Omental fat pad (tissue), 3 donors: ENCODE measurements at regions not wholly inside any gene's neighbourhood (a gene's known extent, or its start where the extent isn't known, plus 50 kb on each side); places are given as distances from the start of the nearest gene placed in this dataset.

Source experiments
- ATAC-seq: fragments of 150-250 bp; one replicate; pipeline ENCODE4 v1.9.1; 2016; ENCODE audit warnings: mild to moderate bottlenecking, moderate library complexity; ENCODE audit not compliant: low FRiP score
- DNase-seq: peaks from one replicate; pipeline ENCODE4 v3.0.0-alpha.2; 2019; ENCODE audit warnings: low spot score
- CTCF ChIP-seq, 3 donors: fragments of 450-650 bp; IDR thresholded peaks; one replicate each; pipeline ENCODE4 v1.5.1; 2016 to 2017; ENCODE audit warnings: antibody characterized with exemption in 3 of 3, mild to moderate bottlenecking in 3 of 3, moderate library complexity in 2 of 3

DNA sequence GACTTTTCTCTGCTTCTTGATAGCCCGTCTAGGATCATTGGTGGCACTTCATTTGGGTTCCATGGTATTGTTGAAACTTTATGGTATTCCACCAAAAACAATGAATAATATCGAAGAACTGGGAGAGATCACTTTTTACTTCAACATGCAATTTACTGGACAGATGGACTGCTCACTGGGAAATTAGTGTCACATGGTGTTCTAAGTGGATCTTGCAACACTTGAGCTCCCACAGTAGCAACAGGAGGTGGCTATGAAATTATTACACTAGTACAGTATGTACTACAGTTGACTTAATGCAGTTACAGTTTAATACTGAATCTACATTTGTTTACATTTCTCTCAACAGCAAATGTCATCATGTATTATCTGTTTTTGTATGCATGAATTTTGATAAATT lies 997.3 kb downstream of the REEP3 start:
- ATAC-seq: no peak
- no peak for DNase-seq
- TF ChIP-seq CTCF (IDR thresholded peaks at IDR 0.05): no peak

DNA sequence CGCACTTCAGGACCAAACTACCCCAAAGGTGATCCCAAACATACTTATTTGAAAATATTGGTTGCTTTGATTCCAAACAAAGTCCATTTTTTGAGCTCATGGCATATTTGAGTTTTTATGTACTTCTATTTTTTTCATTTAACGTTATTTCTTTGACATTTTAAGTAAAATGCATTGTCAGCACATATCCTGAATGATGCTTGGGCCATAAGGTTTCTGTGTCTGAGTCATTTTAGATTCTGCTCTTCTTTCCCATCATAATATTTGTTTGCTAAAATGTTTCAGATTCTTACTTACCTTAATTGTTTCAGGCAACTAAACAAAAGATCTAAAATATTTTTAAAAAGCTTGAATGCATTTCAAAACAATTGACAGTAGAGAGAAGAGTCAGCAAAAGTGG lies 998.2 kb downstream of the REEP3 start:
- TF ChIP-seq CTCF (IDR thresholded peaks at IDR 0.05): no peak
- no peak for DNase-seq
- no peak for ATAC-seq

DNA sequence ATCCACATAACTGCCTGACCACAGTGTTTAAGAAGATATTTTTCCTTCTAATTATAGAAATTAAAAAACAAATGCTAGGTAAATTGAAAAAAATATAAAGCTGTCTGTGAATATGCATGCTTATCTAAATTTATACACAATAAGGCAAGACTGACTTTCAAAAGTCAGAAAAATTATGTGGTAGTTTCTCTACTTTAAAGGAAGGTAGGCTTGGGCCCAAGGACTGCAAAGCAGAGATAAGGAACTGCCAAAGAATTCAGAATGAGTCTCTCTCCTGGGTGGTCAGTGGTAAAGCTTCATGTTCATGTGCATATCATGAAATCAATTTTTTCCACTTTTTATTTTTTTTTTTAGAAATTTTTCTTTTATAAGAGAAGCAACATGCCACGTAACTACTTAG lies 998.6 kb downstream of the REEP3 start:
- no peak for DNase-seq
- ATAC-seq: no peak
- TF ChIP-seq CTCF (IDR thresholded peaks at IDR 0.05): no peak

DNA sequence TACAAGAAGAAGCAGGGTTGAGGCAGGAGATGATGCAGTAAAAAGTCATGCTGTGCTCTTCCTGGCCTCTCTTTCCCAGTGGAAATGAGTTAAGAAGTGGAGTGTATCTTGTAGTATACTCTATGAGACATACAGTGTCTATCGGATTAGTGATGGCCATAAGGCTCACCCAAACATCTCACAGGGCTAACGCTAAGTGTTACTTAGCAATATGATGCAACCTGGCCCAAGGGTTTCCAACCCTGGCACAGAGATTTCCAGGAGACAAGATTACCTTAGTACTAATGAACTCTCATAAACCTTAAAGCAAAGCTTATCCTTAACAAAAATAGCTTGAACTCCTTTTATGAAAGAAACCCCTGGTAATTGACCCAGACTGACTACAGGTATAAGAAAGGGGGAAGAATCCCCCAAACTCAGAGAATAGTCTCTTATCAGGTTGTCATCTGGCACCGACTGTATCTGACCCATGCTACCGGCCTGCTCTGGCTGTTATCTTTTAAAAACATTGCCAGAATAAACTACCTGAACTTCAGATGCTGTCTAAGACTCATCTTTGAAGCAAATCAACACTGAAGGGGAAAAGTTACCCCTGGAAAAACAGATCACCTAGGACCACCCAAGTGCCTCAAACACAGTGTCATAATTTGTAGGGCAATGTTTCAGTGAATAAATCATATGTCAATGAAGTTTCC lies 1002.0 kb downstream of the REEP3 start:
- ATAC-seq (no peak), DNase-seq (no peak)
- no peak for TF ChIP-seq CTCF (IDR thresholded peaks at IDR 0.05)

GRCh38 chr10:64528294-64529002 lies 1007.2 kb downstream of the REEP3 start:
- ATAC-seq (no peak), DNase-seq (no peak)
- no peak for TF ChIP-seq CTCF (IDR thresholded peaks at IDR 0.05)

DNA sequence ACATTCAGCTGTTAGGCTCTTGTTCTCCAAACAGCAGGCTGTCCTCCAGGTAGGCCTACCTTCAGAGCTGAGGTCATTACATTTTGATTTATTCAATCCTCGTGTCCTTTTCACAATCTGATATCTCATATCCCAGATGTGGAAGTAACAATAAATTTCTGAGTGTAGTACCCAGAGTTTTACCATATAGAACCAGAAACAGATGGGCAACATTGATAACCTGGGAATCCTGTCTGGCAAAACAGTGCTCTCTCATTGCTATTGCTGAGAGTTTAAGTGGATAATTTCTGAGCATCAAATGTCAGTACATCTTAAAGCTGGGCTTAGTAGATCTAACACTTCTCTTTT lies 1007.8 kb downstream of the REEP3 start:
- DNase-seq (no peak), ATAC-seq (no peak)
- TF ChIP-seq CTCF (IDR thresholded peaks at IDR 0.05): no peak

- ATAC-seq (no peak), DNase-seq (no peak)
- no peak for TF ChIP-seq CTCF (IDR thresholded peaks at IDR 0.05)
These were observed 1013.4 kb downstream of the REEP3 start for GRCh38 chr10:64534616-64535015.
